SW 1271 (cell line): ENCODE measurements at regions not wholly inside any gene's neighbourhood (a gene's known extent, or its start where the extent isn't known, plus 50 kb on each side); places are given as distances from the start of the nearest gene placed in this dataset.

Source experiments
- DNase-seq, 2 experiments: peaks; one replicate each; lab custom pipeline; 2025; lab: John Stamatoyannopoulos, UW

DNA sequence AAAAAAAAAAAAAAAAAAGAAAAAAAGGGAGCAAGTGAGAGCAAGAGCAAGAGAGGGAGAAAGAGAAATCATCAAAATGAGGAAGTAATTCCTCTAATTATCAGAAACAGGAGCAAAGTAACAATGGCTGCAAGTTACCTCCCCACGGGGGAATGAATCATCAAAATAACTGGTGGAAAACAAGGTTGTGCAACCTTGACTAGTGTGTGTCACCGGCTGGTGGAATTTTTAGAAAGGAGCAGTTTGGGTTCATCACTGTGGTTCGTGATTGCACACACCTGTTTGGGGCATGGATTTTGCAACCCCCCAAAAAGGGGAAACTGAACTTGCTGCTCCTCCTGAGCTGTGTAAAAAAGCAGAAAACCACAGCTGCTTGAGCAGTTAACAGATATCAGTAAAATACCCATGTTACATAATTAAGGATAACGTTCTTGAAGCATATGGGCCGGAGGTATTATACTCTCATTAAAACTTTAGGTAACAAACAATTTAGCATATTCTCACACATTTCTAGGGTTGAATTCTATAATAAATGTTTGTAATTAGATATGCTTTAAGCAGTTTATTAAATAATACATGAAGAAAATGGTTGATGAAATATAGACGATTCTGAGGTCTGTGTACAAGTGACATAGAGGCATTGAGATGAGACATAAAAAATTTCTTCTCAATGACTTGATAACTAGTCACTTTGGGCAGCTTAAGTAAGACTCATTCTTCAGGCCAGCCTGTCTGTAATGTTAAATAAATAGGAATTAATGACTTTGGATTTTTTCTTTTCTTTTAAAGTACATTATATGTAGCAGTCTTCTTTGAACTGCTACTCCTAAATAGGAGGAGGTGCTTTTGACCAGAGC, 184.2 kb upstream of the ZEB2 start:
- DNase-seq, result peak in 1 of 2 experiments; percentile 2

DNA sequence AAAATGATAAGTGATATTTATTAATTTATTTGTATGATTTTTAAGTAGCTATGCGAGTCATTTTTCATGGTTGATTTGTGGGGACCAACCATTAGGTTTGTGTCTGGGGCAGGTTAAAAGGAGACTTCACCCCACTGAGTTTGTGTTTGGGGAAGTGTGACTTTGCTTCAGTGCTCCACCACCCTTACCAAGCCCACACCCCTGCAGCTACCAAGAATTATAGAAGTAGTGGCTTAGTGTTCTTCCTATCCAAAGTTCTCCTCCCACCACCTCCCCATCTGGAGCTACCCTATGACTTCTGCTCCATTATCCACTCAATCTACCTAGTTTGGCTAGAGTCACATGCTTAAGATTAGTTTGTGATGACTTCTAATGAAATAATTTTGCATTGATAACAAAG, 182.1 kb upstream of the ZEB2 start:
- no peak for DNase-seq

DNA sequence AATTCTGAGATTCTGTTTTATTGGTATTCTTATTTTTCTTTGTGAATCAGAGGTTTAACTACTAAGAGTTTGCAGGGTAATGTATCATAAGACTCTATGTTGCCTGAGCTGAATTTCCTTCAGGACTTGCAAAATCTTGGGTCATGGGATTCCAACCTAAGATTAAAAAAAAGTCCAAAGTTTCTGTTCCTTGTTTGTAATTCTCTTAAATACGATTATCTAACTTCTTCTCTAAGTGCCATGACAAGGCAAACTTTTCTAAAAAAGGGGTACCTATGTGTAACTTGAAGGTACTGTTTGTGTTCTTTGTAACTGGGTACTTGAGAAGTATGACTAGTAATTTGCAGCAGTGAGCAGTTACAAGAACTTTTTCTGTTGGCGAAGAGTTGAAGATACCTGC, 181.3 kb upstream of the ZEB2 start:
- DNase-seq, result no peak

DNA sequence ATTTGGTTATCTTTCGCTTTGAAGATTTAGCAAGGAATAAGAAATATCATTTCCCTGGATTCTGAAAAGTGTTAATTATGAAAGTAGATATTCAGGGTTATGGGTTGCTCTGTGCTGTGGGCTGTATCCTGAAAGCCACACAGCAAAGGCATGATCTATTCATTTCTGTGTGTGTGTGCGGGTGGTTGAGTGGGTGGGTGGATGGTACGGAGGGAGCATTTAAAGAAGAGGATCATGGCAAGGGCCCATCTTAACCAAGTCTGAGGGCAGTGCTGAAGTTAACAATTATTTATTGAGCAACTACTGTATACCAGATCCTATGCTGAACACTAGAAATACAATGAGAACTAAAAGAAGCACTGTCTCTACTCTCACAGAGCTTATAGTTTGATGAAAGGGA, 178.2 kb upstream of the ZEB2 start:
- DNase-seq, result no peak

DNA sequence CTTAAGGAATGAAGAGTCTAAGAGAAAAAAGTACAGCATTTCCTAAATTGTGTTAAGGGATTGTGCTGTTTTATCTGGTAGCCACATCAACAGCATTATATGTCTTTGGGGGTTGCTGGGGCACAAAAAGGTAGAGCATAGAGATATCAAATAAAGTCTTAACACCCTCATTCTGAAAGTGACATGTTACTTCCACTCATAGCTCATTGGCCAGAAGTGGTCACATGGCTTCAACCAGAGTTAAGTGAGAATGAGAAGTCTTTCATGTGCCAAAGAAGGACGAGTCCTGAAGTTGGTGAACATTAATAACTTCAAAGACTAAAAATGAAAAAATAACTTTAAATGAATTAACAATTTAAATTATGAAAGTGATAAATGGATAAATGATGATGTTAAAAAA, 175.7 kb upstream of the ZEB2 start:
- no peak for DNase-seq

DNA sequence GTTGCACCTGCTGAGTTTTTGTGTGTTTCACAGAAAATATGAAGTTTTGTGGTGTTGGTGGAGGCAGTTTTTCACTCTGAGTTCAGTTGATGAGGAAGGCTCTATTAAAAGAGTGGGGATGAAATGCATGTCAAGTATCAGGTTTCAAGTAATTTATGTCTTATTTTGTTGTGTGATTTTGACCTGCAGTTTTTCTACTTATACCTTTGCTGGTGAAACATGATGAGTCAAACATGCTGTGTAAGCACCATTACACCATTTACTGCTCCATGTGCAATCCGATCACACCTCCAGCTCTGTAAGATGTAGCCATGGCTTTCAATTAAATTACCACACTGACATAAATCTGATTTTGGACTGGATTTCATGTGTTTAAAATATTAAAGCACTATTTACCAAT, 174.5 kb upstream of the ZEB2 start:
- DNase-seq, result no peak

DNA sequence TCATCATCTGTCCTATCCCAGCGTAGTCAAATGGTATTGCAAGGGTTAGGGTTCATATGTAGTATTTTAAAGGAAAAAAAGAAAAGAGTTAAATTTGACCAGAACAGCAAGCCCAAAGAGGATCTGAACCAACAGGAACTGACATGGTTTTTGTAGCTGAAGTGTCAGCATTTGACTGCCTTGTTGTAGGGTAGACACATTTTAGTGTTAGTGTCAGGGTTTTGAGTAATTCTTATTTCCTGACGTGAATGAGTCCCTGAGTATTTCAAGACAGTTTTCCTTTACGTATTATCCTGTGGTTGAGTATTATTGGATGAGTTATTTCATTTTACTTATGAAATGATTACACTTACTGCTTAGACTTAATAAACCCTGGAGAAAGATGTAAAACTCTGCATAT, 173.3 kb upstream of the ZEB2 start:
- no peak for DNase-seq

DNA sequence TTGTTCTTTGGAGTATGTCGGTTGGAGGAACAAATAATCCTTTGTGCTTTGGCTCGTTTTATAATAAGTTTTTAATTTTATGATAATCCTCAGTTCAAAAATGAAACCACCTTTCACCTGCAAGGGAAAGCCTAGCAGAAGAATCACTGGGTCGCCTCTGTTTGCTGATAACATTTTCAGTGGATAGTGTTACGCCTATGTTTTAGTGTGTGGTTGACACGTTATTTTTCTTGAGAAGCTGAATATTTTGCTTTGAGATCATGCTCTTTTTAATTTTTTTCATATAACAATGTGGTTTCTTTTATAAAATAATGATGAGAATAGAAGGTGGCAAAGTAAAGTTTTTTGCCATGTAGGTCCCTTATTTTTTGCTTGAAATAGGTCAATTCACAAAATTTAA, 172.7 kb upstream of the ZEB2 start:
- DNase-seq, result no peak

DNA sequence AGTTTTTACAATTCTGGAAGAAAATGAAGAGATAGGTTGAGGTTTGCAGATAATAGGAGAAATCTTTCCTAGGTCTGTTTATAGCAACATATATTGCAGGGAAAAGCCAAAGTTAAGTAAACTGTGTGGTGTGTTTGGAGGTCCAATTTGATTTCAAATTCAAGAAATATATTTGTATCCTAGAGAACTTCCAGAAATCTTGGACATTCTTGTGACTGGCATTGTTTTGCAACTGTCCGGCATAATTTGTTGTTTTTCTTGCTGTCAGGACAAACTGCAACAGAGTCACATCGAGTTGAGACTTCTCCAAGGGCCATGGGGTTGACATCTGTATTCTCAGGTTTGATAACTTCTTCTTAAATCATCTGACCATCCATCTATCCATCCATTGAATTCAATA, 170.9 kb upstream of the ZEB2 start:
- no peak for DNase-seq

DNA sequence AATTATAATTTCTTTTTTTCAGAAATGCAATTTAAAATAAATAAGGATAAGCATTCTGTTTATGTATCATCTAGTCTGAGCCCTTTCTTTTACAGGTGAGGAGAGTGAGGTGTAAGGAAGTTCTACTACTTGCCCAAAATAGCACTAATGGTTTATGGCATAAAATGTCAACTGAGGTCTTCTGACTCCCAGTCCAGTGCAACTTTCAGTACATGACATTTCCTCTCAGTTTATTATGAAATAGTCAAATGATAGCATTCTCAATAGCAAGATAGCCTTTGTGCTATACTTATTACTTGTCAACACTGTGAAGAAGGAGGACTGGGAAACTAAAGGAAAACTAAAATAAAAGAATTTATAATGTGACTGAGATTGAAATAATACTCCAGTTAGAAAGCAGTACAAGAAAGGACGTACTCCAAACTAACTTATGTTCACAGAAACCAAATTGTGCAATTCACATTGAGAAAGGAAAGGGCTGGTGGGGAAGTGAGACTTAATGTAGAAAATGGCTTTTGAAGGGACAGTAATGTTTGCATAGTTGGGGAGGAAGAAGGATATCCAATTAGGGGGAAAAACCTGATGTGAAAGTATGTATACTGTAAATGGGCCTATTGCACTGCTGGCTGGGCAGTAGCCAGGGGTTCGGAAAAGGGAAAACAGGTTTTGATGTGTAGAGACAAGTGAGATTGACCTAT, 166.7 kb upstream of the ZEB2 start:
- DNase-seq, result no peak

DNA sequence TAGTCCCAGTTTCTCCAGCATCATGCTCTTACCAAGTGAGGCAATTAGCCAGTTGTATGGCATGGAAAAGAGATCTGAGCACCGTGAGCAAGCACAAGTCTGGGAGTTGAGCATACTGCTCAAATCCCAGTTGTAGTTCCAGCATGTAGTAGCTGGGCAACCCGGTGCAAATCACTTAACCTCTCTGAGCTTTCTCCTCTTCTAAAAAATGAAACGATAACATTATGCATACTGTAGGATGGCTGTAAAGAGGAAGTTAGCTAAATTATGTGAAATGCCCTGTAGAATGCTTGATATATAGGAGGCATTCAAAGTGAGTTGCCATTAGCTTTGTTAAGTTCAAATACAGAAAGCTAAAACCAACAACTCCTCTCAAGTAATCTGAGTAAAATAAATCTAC, 164.0 kb upstream of the ZEB2 start:
- no peak for DNase-seq

DNA sequence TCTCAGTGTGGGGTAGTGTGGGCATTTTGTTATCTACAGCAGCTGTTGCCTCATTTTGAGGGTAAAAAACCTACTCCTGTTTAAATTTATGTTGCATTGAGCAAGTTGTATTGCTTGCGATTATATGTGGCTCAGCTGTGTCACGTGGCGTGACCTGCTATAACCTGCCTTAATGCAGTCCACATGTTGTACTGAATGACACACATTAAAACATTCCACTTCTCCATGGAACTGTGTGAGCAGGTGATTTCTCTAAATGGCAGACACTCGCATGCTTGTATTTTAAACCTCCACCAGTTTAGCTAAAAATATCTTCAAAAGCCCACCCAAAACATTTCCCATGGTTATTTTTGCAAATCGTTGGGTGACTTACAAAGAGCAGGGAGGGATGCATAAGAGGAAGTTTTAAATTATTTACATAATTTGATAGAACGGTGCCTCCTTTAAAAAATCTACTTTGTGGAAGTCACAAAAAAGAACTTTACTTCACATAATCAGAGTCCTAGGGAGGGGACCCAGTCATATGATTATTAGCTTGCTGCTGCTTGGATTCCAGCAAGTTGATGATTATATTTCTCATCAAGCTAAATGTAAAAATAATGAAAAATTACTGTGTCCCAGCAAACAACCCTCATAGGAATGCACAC, 163.3 kb upstream of the ZEB2 start:
- no peak for DNase-seq

DNA sequence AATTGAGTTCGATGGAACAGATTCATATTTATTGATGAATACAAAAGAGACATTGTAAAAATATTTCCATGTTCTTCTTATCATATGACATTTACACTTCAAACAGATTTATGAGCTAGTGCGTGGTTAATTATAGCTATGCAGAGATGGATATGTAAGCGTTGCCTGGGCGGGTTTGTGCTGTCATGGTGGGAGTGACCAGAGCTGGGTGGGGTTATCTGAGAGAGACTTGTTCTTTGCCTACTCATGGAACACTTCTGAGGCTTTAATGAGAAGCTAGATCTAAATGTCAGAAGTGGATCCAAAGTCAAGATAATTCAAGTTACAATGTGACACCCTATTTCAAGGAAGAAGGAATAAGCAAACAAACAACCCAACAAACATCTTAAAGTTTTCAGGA, 162.3 kb upstream of the ZEB2 start:
- DNase-seq, result no peak

DNA sequence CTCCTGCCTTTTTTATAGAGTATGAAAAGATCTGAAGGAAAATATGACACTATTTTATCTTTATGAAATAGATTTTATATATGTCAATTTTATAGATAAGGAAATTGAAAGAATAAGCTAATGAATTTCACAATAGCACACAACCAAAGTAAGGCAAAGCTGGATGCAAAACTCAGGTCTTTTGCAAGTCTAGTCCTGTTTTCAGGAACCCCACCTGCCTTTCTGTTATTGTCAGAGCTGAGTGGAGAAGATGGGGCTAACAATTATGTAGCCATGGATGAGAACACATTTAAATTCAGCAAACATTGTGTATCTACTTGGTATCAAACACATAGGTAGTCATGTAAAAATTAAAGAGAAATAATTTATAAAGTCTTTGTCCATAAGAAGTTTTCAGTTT, 161.5 kb upstream of the ZEB2 start:
- no peak for DNase-seq

DNA sequence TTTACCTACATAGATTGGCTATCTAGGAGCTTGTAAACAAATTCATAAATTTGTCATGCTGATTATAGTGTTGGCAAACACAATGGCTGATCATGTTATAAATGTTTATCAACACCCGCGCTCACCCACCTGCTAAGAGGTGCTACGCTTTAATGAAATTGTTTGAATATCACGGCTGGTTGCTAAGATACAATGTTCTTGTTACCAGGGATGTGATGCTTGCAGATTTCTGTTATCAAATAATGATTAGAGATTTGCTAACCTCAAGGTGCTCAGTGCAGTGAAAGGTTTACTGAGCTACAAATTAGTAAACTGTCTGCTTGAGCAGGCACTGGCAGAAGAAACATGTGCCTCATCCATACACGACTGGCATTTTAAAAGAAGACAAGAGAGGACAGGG, 160.0 kb upstream of the ZEB2 start:
- DNase-seq, result no peak

DNA sequence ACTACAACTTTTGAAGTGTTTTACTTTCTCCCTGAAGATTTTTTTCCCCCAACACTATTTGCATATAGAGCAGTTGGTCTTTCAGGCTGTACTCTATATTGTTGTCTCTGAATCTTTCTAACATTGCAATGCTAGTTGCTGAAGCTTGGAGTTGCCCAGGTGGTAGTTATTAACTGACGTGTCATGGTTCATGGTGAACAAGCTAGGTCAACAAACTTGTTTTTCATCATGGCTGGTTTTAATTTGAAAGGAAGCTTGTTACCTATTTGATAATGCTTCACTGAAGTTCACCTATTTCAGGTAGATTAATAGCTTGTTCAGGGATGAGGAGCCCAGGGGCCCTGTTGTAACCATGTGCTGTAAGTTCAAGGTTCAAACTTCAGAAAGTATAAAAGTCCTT, 158.8 kb upstream of the ZEB2 start:
- no peak for DNase-seq

DNA sequence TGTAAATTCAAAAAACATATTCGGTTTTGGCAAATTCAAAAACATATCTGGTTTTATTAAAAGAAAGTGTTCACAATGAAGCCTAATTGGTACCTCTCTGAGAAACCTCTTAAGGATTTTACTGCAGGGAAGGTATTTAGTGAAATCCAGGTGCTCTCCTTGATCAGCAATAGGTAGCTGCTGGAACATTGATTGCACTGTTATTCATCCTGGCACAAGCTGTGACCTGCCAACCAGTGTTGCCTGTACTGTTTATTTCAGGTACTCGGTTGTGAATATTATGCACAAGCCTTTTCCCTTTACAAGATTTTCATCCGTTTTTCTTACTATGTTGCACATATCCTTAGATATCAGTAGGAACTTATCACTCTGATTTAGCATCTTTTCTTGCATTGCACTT, 155.8 kb upstream of the ZEB2 start:
- no peak for DNase-seq

DNA sequence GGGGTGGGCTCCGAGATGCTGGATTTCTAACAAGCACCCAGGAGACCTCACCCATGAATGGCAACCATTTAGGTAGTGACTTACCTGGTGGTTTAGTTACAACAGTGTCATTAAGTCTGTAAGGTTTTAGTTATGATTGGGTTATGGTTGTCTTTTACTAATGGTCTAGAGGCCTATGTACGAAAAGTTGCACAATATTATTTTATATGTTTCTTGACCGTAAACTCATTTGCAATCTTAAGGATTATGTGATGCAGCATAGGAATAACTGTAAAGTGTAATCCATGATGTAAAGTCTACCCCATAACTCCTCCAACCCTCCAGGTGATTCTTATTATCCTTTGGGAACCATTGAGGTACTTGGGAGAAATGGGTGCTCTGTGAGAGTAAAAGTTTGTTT, 155.4 kb upstream of the ZEB2 start:
- DNase-seq, result no peak

DNA sequence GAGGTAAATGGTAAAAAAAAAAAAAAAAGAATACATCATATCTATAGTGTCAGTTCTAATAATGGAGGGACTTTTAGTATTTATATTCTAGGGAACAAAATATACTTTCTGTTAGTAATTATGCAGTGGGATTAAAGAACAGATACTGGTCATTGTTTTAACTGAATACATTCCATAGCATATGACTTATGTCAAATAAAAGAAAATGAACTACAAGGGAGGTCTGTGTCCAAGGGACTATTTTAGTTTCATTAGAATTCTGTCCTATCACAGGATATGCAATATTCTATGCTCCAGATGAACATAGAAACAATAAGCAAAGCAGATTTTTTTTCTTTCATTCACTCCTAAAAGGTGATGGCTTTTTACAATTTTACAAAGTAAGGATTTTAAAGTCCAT, 154.2 kb upstream of the ZEB2 start:
- no peak for DNase-seq

DNA sequence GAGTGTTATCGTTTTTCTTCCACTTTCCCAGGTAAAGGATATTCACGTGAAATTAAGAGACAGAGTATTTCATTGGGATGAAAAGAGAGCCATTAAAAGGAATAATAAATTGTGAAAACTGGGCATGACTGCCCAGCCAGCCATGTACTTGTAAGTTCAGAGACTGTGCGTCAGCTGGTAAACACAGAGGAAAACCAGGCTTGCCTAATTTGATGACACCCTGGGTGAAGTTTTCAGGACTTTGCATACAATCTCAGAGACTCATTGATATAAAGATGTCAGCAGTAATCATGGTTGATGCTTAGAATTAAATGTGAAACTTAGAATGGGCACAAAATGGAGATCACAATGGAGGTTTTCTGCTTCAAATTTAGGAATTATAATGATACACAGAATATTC, 153.5 kb upstream of the ZEB2 start:
- no peak for DNase-seq

DNA sequence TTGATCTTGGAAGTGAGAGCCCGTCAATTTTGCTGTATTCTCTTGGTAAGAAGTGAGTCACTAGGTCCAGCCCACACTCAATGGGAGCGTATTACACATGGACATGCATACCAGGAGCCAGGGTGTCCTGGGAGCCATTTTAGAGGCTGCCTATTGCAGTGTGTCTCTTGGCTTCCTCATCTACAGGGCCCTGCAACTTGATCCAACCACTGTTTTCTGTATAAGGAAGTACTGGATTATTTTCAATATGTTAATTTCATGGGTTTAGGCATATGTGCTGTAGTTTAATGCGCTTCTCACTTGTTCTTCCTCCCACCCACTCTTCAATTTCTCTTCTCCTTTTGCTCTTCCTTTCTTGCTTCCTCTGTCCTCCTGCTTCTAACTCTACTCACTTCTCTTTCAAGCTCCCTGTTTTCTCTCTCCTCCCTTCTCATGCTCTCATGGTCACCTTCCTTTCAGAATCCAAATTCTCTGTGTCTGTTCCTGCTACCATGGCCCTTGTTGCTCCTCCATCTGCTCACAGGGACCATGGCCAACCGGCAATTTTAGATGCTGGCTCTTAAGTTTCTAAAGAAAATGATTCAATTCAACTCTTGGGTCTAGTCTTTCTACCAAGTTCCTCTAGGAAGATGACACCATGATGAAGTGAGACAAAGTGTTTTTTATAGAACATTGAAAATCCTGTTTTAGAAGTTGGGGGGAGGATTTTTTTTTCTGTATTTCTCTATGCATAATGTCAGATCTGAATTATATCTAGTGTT, 152.0 kb upstream of the ZEB2 start:
- DNase-seq, result no peak

DNA sequence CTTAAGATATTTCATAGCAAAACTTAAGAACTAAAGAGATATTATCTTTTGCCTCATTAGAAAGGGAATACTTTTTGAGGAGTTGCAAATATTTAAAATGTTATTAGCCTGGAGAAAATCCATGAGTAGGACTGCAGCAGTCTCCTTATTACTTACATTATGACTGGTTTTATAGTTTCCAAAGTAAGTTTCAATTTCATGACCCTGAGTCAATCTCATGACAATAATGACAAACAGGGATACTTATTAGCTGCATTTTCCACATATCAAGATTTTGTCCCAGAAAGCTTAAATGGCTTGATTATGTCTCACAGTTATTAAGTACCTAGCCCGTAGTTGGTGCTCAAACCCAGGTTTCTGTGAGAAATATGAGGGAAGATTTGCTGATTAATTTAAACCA, 150.8 kb upstream of the ZEB2 start:
- no peak for DNase-seq

DNA sequence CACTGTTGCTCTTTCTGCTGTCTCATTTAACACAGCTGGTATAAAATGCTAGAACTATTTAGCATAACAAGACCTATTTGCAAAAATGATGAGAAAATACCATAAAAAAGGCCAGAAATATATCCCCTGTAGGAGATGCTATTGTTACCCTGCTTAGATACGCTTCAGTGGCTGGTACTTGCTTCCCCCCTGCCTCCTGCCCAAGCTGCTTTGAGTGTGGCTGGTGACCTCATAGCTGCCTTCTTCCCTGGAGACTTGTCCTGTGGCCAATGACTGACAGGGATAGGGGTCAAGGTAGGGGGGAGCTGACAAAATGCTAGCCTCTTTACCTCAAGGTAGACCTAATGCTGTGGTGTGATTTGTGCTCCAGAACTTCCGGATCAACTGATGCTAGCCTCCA, 150.2 kb upstream of the ZEB2 start:
- no peak for DNase-seq
